ENCODE measurements at regions not wholly inside any gene's neighbourhood (a gene's known extent, or its start where the extent isn't known, plus 50 kb on each side); places are given as distances from the start of the nearest gene placed in this dataset.

GRCh38 chr4:79540143-79540542 is 132.1 kb upstream of the GK2 start:
- no peaks in the 10 kb centered on the region for H3K27me3 ChIP-seq
- H3K4me1 ChIP-seq, result no peaks in the 10 kb centered on the region
- H3K4me3 ChIP-seq, result no peak overlapping the region
- H3K27ac ChIP-seq, result no peak overlapping the region
- no peaks in the 10 kb centered on the region for H3K36me3 ChIP-seq
- intact Hi-C loops (cut with DNase I), result no loop called here
- TF ChIP-seq CTCF (IDR thresholded peaks at IDR 0.05), result no peak
- ATAC-seq (no peak), DNase-seq (no peak)
- no peaks in the 10 kb centered on the region for H3K9me3 ChIP-seq

- Histone ChIP-seq H3K4me1 (no peaks in the 10 kb centered on the region), H3K36me3 (no peaks in the 10 kb centered on the region), H3K4me3 (no peak overlapping the region), H3K9me3 (no peaks in the 10 kb centered on the region), H3K27me3 (no peaks in the 10 kb centered on the region), H3K27ac (no peak overlapping the region)
- DNase-seq (no peak), ATAC-seq (no peak)
- TF ChIP-seq CTCF (IDR thresholded peaks at IDR 0.05), result no peak
- intact Hi-C loops (cut with DNase I), result no loop called here
These were observed 127.5 kb upstream of the GK2 start for GRCh38 chr4:79535516-79535915.

GRCh38 chr4:79528241-79528706 is 120.2 kb upstream of the GK2 start:
- ATAC-seq (no peak), DNase-seq (no peak)
- H3K4me1 ChIP-seq, result no peaks in the 10 kb centered on the region
- no peak for TF ChIP-seq CTCF (IDR thresholded peaks at IDR 0.05)
- H3K4me3 ChIP-seq, result no peak overlapping the region
- H3K9me3 ChIP-seq, result no peaks in the 10 kb centered on the region
- H3K27me3 ChIP-seq, result no peaks in the 10 kb centered on the region
- no peak overlapping the region for H3K27ac ChIP-seq
- intact Hi-C loops (cut with DNase I), result no loop called here
- H3K36me3 ChIP-seq, result no peaks in the 10 kb centered on the region

GRCh38 chr4:79526641-79527565 is 118.9 kb upstream of the GK2 start:
- no peaks in the 10 kb centered on the region for H3K9me3 ChIP-seq
- DNase-seq (no peak), ATAC-seq (no peak)
- H3K4me3 ChIP-seq, result no peak overlapping the region
- TF ChIP-seq CTCF (IDR thresholded peaks at IDR 0.05), result no peak
- intact Hi-C loops (cut with DNase I), result no loop called here
- H3K27ac ChIP-seq, result no peak overlapping the region
- H3K27me3 ChIP-seq, result no peaks in the 10 kb centered on the region
- no peaks in the 10 kb centered on the region for H3K36me3 ChIP-seq
- H3K4me1 ChIP-seq, result no peaks in the 10 kb centered on the region

- Histone ChIP-seq H3K27ac (no peak overlapping the region), H3K27me3 (no peaks in the 10 kb centered on the region), H3K4me3 (no peak overlapping the region), H3K9me3 (no peaks in the 10 kb centered on the region), H3K36me3 (no peaks in the 10 kb centered on the region), H3K4me1 (no peaks in the 10 kb centered on the region)
- no peak for TF ChIP-seq CTCF (IDR thresholded peaks at IDR 0.05)
- DNase-seq (no peak), ATAC-seq (no peak)
- intact Hi-C loops (cut with DNase I), result no loop called here
These were observed 108.1 kb upstream of the GK2 start for GRCh38 chr4:79516114-79516513.

Data from left lung (tissue), 4 donors.